Sigmoid colon (tissue), 6 donors: ENCODE measurements at regions not wholly inside any gene's neighbourhood (a gene's known extent, or its start where the extent isn't known, plus 50 kb on each side); places are given as distances from the start of the nearest gene placed in this dataset.
"Not testable (repeated sequence)": the region's sequence is repeated elsewhere in the genome, so short reads cannot be mapped to it uniquely, and the experiment has no call there.

Experiments used
- DNase-seq: peaks from one replicate; pipeline ENCODE4 v3.0.0-alpha.2; 2019
- H3K27ac ChIP-seq, 4 donors: fragments of 200-600 bp; sonication (generic); one replicate each; pipeline ENCODE4 v1.5.1; 2016 to 2019; ENCODE audit warnings: mild to moderate bottlenecking in 1 of 4
- H3K27me3 ChIP-seq, 3 donors: fragments of 200-600 bp; sonication (generic); one replicate each; pipeline ENCODE4 v1.5.1; 2019; ENCODE audit warnings: mild to moderate bottlenecking in 1 of 3
- H3K36me3 ChIP-seq, 4 donors: fragments of 200-600 bp; sonication (generic); one replicate each; pipeline ENCODE4 v1.5.1; 2016 to 2019
- H3K4me1 ChIP-seq, 4 donors: fragments of 200-600 bp; sonication (generic); one replicate each; pipeline ENCODE4 v1.5.1; 2017 to 2019
- H3K4me3 ChIP-seq, 4 donors: fragments of 200-600 bp; sonication (generic); one replicate each; pipeline ENCODE4 v1.5.1; 2017 to 2019; ENCODE audit warnings: mild to moderate bottlenecking in 2 of 4, moderate library complexity in 1 of 4
- H3K9me3 ChIP-seq, 4 donors: fragments of 200-600 bp in 3 of 4; sonication (generic) in 3 of 4; one replicate each; pipeline versions ENCODE4 v1.5.1 to v1.6.1; 2013 to 2019
- CTCF ChIP-seq, 4 experiments: fragments of 450-650 bp in 3 of 4; fragments of 200-600 bp in 1 of 4; IDR thresholded peaks; one replicate each; pipeline ENCODE4 v1.5.1; 2016 to 2019; ENCODE audit warnings: antibody characterized with exemption in 4 of 4, mild to moderate bottlenecking in 3 of 4, moderate library complexity in 2 of 4
- EP300 ChIP-seq, 4 donors: sonication (generic); formaldehyde crosslinking; IDR thresholded peaks; one replicate each; pipeline ENCODE4 v1.6.1; 2017; ENCODE audit warnings: antibody characterized with exemption in 4 of 4
- POLR2A ChIP-seq, 2 donors: fragments of 450-650 bp; IDR thresholded peaks; one replicate each; pipeline ENCODE4 v1.6.1; 2016; ENCODE audit warnings: antibody characterized with exemption in 2 of 2, mild to moderate bottlenecking in 2 of 2, moderate library complexity in 2 of 2
- POLR2AphosphoS5 ChIP-seq, 4 donors: sonication (generic); formaldehyde crosslinking; IDR thresholded peaks; one replicate each; pipeline ENCODE4 v1.6.1; 2017; ENCODE audit warnings: antibody characterized with exemption in 4 of 4
- WGBS, 2 donors: extraction: QIAGEN DNeasy Blood & Tissue Kit; methylation state at CpG; one replicate each; pipeline ENCODE4 v1.1.7; 2013; 5-methylcytosine and 5-hydroxymethylcytosine counted together
- intact Hi-C: fragments of 100-400 bp; cut with DNase I; formaldehyde crosslinking; loops from one replicate; pipeline ENCODE4 v1.15.1; 2023
- donor health status: healthy with polysubstance abuse.
- donor health status: healthy.

- H3K9me3 ChIP-seq = no peaks in the 10 kb centered on the region
- intact Hi-C loops = no loop called here
- H3K4me3 ChIP-seq = no peak overlapping the region
- no peak for DNase-seq
- no peaks in the 10 kb centered on the region for H3K4me1 ChIP-seq
- TF ChIP-seq EP300 (IDR thresholded peaks at IDR 0.05) = no peak
- no peak for TF ChIP-seq CTCF (IDR thresholded peaks at IDR 0.05)
- no peak for TF ChIP-seq POLR2AphosphoS5 (IDR thresholded peaks at IDR 0.05)
- no peak for TF ChIP-seq POLR2A (IDR thresholded peaks at IDR 0.05)
- WGBS, 2 donors = 76 to 89% methylated on average over 1 of the region's 1 CpG
- no peaks in the 10 kb centered on the region for H3K36me3 ChIP-seq
- no peaks in the 10 kb centered on the region for H3K27me3 ChIP-seq
- no peak overlapping the region for H3K27ac ChIP-seq
Measured at GRCh38 chr5:37945446-37945845, 105.6 kb upstream of the GDNF start.

- WGBS, 2 donors = 84 to 90% methylated on average over 2 of the region's 2 CpGs
- H3K4me1 ChIP-seq, H3K27ac ChIP-seq, H3K4me3 ChIP-seq, DNase-seq, H3K36me3 ChIP-seq, intact Hi-C loops, H3K9me3 ChIP-seq, H3K27me3 ChIP-seq: not testable (repeated sequence)
Measured at GRCh38 chr5:37943136-37943535, 103.3 kb upstream of the GDNF start.

- intact Hi-C loops = no loop called here
- no peak for DNase-seq
- 68 to 76% methylated on average over 4 of the region's 4 CpGs for WGBS, 2 donors
- no peaks in the 10 kb centered on the region for H3K27me3 ChIP-seq
- H3K9me3 ChIP-seq = peaks cover 0 to 3% (median 0%) of the 10 kb centered on the region in 4 donors
- H3K4me1 ChIP-seq = no peaks in the 10 kb centered on the region
- TF ChIP-seq EP300 (IDR thresholded peaks at IDR 0.05) = no peak
- H3K4me3 ChIP-seq = no peak overlapping the region
- no peaks in the 10 kb centered on the region for H3K36me3 ChIP-seq
- H3K27ac ChIP-seq = no peak overlapping the region
Measured at GRCh38 chr5:37940931-37941623, 101.2 kb upstream of the GDNF start.

- no peak for DNase-seq
- WGBS, 2 donors = 94 to 96% methylated on average over 2 of the region's 2 CpGs
- H3K27ac ChIP-seq = no peak overlapping the region
- no peaks in the 10 kb centered on the region for H3K27me3 ChIP-seq
- no peaks in the 10 kb centered on the region for H3K4me1 ChIP-seq
- H3K4me3 ChIP-seq = no peak overlapping the region
- peaks cover 0 to 3% (median 0%) of the 10 kb centered on the region in 4 donors for H3K9me3 ChIP-seq
- no peaks in the 10 kb centered on the region for H3K36me3 ChIP-seq
- TF ChIP-seq EP300 (IDR thresholded peaks at IDR 0.05) (no peak), POLR2AphosphoS5 (IDR thresholded peaks at IDR 0.05) (no peak), CTCF (IDR thresholded peaks at IDR 0.05) (no peak), POLR2A (IDR thresholded peaks at IDR 0.05) (no peak)
- intact Hi-C loops = no loop called here
Measured at GRCh38 chr5:37938861-37939260, 99.0 kb upstream of the GDNF start.

- intact Hi-C loops = no loop called here
- no peaks in the 10 kb centered on the region for H3K36me3 ChIP-seq
- H3K4me1 ChIP-seq = no peaks in the 10 kb centered on the region
- peaks cover 0 to 3% (median 0%) of the 10 kb centered on the region in 4 donors for H3K9me3 ChIP-seq
- DNase-seq = no peak
- no peak for TF ChIP-seq POLR2AphosphoS5 (IDR thresholded peaks at IDR 0.05)
- no peak for TF ChIP-seq EP300 (IDR thresholded peaks at IDR 0.05)
- no peak for TF ChIP-seq CTCF (IDR thresholded peaks at IDR 0.05)
- no peak for TF ChIP-seq POLR2A (IDR thresholded peaks at IDR 0.05)
- no peaks in the 10 kb centered on the region for H3K27me3 ChIP-seq
- 64 to 72% methylated on average over 4 of the region's 4 CpGs for WGBS, 2 donors
- H3K27ac ChIP-seq = no peak overlapping the region
- no peak overlapping the region for H3K4me3 ChIP-seq
Measured at GRCh38 chr5:37938076-37938852, 98.4 kb upstream of the GDNF start.
